ENCODE measurements at regions not wholly inside any gene's neighbourhood (a gene's known extent, or its start where the extent isn't known, plus 50 kb on each side); places are given as distances from the start of the nearest gene placed in this dataset.

DNA sequence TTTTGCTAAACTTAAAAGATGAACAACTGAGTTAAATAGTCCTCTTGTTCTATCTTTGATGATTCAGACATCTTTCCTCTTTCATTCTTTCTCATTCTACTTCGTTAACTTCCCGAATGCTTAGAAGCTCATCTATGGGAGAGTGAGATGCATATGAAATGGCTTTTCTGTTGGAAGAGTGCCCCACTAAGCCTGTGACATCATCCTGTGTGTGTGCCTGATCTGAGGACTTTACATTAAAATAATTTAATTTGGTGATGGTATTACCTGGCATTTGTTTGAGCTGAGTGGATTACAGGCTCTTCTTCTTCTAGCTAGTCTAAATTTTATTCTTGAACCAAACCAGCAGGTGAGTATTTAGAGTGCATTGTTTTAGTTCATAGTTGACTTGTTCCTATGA lies 626.5 kb downstream of the QKI start:
- TF ChIP-seq RCOR1 (IDR thresholded peaks at IDR 0.05; ENCODE audit: insufficient replicate concordance, low read length) (no peak), SMC3 (IDR thresholded peaks at IDR 0.05; ENCODE audit: low read depth, low read length) (no peak), BHLHE40 (IDR thresholded peaks at IDR 0.05; ENCODE audit: low read depth, low read length) (no peak), MXI1 (IDR thresholded peaks at IDR 0.05; ENCODE audit: borderline replicate concordance, low read depth, low read length) (no peak), ELK1 (IDR thresholded peaks at IDR 0.05; ENCODE audit: borderline replicate concordance, low read depth, low read length) (no peak)
- dilution Hi-C loops (cut with HindIII; ENCODE audit: low sequenced_read_pairs, unreplicated experiment) = no loop called here
- H3K36me3 ChIP-seq (ENCODE audit: control insufficient read depth, insufficient read depth, low read length) = no peaks in the 10 kb centered on the region
- no peak overlapping the region for H3K14ac ChIP-seq (replicated peaks; ENCODE audit: low read depth, low read length)
- no peak overlapping the region for H2BK20ac ChIP-seq (ENCODE audit: low read depth, low read length)
- ATAC-seq (ENCODE audit: low read depth) (no peak), DNase-seq (no peak)
- no peak overlapping the region for H2AFZ ChIP-seq (replicated peaks; ENCODE audit: low read length, poor library complexity)
- no peak overlapping the region for H3K9ac ChIP-seq (ENCODE audit: low read depth, low read length)
- H2AK5ac ChIP-seq (ENCODE audit: low read depth, low read length) = no peak overlapping the region
- ChIA-PET POLR2A (ENCODE audit: unreplicated experiment) (no interaction called here), CTCF (no interaction called here)
- in situ Hi-C loops (cut with MboI; ENCODE audit: low sequenced_read_pairs) = no loop called here
- peaks cover 16% of the 10 kb centered on the region for H3K9me3 ChIP-seq (ENCODE audit: control insufficient read depth, insufficient read depth, low read length)
- no peak overlapping the region for H4K91ac ChIP-seq (ENCODE audit: insufficient read depth, low read depth, low read length)
- H3K4me1 ChIP-seq (ENCODE audit: control insufficient read depth, insufficient read depth, low read length) = no peaks in the 10 kb centered on the region
- WGBS, 2 experiments (ENCODE audit: extremely low coverage in 2 of 2, insufficient read length in 1 of 2) = no CpG with 5 or more reads among the region's 2 CpGs
- no peak overlapping the region for H3K56ac ChIP-seq (ENCODE audit: extremely low read depth, insufficient read depth, low read length)
- H2BK5ac ChIP-seq (ENCODE audit: low read depth, low read length, poor library complexity, severe bottlenecking) = no peak overlapping the region
- no peak overlapping the region for H3K27ac ChIP-seq (ENCODE audit: insufficient read depth, low read length)
- H3K18ac ChIP-seq (ENCODE audit: low read depth, low read length) = no peak overlapping the region
- no peak overlapping the region for H2BK15ac ChIP-seq (ENCODE audit: low read depth, low read length)
- no peak overlapping the region for H3K23ac ChIP-seq (ENCODE audit: low read depth, low read length)
- BruUV-seq (replicated peaks) = no TSS peak
- intact Hi-C loops (cut with micrococcal nuclease) = no loop called here
- no peaks in the 10 kb centered on the region for H3K27me3 ChIP-seq (ENCODE audit: control insufficient read depth, insufficient read depth, low read length)
- no peak overlapping the region for H4K5ac ChIP-seq (ENCODE audit: low read depth, low read length)
- H3K4me3 ChIP-seq (ENCODE audit: insufficient read depth, low read depth, low read length) = no peak overlapping the region
- H3K9me1 ChIP-seq (ENCODE audit: insufficient read depth, low read length) = no peaks in the 10 kb centered on the region
- H3K79me1 ChIP-seq (ENCODE audit: low read depth in 1 of 2, low read length in 2 of 2) = no peaks in the 10 kb centered on the region
- no peak overlapping the region for H2BK120ac ChIP-seq (ENCODE audit: low read depth, low read length)
- H3K4me2 ChIP-seq (ENCODE audit: low read depth, low read length) = no peak overlapping the region
- H4K8ac ChIP-seq (ENCODE audit: low read depth in 2 of 2, low read length in 2 of 2) = no peak overlapping the region
- no peak overlapping the region for H2AK9ac ChIP-seq (replicated peaks; ENCODE audit: low read depth, low read length, poor library complexity)
- H3K4ac ChIP-seq (ENCODE audit: low read depth, low read length) = no peak overlapping the region
- H4K20me1 ChIP-seq (ENCODE audit: insufficient read depth, low read length) = no peaks in the 10 kb centered on the region

Measured in IMR-90 (cell line).